Panc1 (cell line): ENCODE measurements at regions not wholly inside any gene's neighbourhood (a gene's known extent, or its start where the extent isn't known, plus 50 kb on each side); places are given as distances from the start of the nearest gene placed in this dataset.

Source experiments
- ATAC-seq: fragments of 200-7000 bp; cut with Tn5 transposase; 2 replicates; pipeline ENCODE4 v1.9.1; 2020; ENCODE audit warnings: mild to moderate bottlenecking, moderate library complexity
- BruUV-seq: library from RNA; stranded (reverse); fragments of 400-500 nt; replicated peaks from 2 replicates; lab custom pipeline; 2021; lab: Mats Ljungman, UMichigan
- CTCF ChIA-PET: fragments of 300-600 bp; sonication (Branson Sonifier 250); formaldehyde crosslinking; loops from one replicate; lab custom pipeline; 2022; ENCODE audit warnings: antibody characterized with exemption; lab: Charles Lee
- POLR2A ChIA-PET: fragments of 300-600 bp; sonication (Branson Sonifier 250); formaldehyde crosslinking; loops from one replicate; lab custom pipeline; 2022; ENCODE audit warnings: antibody characterized with exemption; lab: Charles Lee
- DNase-seq: peaks from one replicate; pipeline ENCODE4 v3.0.0-alpha.2; 2010; ENCODE audit warnings: low read depth, low spot score
- H3K27ac ChIP-seq: 2 replicates; pipeline ENCODE4 v1.5.1; 2011; ENCODE audit warnings: mild to moderate bottlenecking, low read length, inconsistent platforms
- H3K27me3 ChIP-seq: fragments of 200-500 bp; sonication (Bioruptor generic); 2 replicates; pipeline ENCODE4 v1.6.0; 2014; ENCODE audit warnings: low read length, inconsistent platforms; ENCODE audit not compliant: control insufficient read depth, insufficient read depth
- H3K36me3 ChIP-seq: fragments of 200-500 bp; sonication (Bioruptor generic); 2 replicates; pipeline ENCODE4 v1.5.1; 2014; ENCODE audit warnings: inconsistent platforms, mild to moderate bottlenecking, low read length, moderate library complexity; ENCODE audit not compliant: control insufficient read depth, insufficient read depth
- H3K4me1 ChIP-seq: 2 replicates; pipeline ENCODE4 v1.5.1; 2011; ENCODE audit warnings: inconsistent platforms, mild to moderate bottlenecking, low read length, moderate library complexity; ENCODE audit not compliant: control insufficient read depth, insufficient read depth
- H3K4me3 ChIP-seq, 2 experiments: 2 replicates each; pipeline ENCODE4 v1.5.1; 2011 to 2012; ENCODE audit warnings: low read depth in 2 of 2, low read length in 2 of 2, mild to moderate bottlenecking in 2 of 2, inconsistent platforms in 1 of 2, moderate library complexity in 1 of 2
- H3K9me3 ChIP-seq: fragments of 200-500 bp; sonication (Bioruptor generic); 2 replicates; pipeline ENCODE4 v1.5.1; 2014; ENCODE audit warnings: low read depth, mild to moderate bottlenecking, inconsistent platforms, low read length, moderate library complexity; ENCODE audit not compliant: control insufficient read depth, insufficient read depth
- POLR2AphosphoS5 ChIP-seq: IDR thresholded peaks from 2 replicates; pipeline ENCODE4 v1.6.1; 2012; ENCODE audit warnings: mild to moderate bottlenecking, low read depth, low read length, moderate library complexity
- SIN3A ChIP-seq: IDR thresholded peaks from 2 replicates; pipeline ENCODE4 v1.6.1; 2012; ENCODE audit warnings: low read depth, mild to moderate bottlenecking, low read length, moderate library complexity, borderline replicate concordance; ENCODE audit not compliant: insufficient read depth
- TCF7L2 ChIP-seq: IDR thresholded peaks from 2 replicates; pipeline ENCODE4 v1.6.1; 2011; ENCODE audit warnings: mild to moderate bottlenecking, low read depth, low read length, inconsistent platforms
- in situ Hi-C: cut with HindIII; loops from 2 replicates; pipeline ENCODE4 v1.10.0; 2016; ENCODE audit warnings: low sequenced_read_pairs, low pct_unique_long_range_greater_than_20kb
- intact Hi-C: fragments of 100-400 bp; cut with micrococcal nuclease; formaldehyde crosslinking; loops from one replicate; pipeline ENCODE4 v1.10.0; 2022; ENCODE audit not compliant: unreplicated experiment
- TF ChIP-seq, protein P1 (sequence below), 2 experiments: IDR thresholded peaks; 2 replicates each; pipeline ENCODE4 v1.6.1; 2011 to 2012; ENCODE audit warnings: low read depth in 2 of 2, control low read depth in 1 of 2, low read length in 1 of 2, mild to moderate bottlenecking in 1 of 2, moderate library complexity in 1 of 2; ENCODE audit not compliant: insufficient read depth in 1 of 2
- TF ChIP-seq, protein P2 (sequence below): fragments of 450-650 bp; IDR thresholded peaks from 2 replicates; pipeline ENCODE4 v1.5.1; 2017; ENCODE audit warnings: mild to moderate bottlenecking

DNA sequence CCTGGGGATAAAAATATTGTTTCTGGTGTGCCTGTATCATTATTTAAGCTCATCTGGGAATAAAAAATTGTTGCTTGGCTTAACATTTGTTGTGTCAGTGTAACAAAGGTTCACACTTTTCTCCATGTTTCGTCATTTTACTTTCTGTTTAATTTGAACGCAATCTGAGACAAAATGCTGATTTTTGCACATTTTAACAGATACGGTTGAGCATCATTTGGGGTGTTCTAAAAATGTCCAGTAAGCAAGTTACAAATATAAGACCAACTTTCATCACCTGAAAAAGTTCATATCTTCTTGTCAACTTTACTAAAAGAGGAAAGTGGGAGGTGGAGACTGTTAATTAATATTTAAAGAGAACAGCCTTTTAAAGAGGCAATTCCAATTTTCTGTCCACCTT is 134.8 kb upstream of the CNTN4 start:
- TF ChIP-seq, protein P1, sequence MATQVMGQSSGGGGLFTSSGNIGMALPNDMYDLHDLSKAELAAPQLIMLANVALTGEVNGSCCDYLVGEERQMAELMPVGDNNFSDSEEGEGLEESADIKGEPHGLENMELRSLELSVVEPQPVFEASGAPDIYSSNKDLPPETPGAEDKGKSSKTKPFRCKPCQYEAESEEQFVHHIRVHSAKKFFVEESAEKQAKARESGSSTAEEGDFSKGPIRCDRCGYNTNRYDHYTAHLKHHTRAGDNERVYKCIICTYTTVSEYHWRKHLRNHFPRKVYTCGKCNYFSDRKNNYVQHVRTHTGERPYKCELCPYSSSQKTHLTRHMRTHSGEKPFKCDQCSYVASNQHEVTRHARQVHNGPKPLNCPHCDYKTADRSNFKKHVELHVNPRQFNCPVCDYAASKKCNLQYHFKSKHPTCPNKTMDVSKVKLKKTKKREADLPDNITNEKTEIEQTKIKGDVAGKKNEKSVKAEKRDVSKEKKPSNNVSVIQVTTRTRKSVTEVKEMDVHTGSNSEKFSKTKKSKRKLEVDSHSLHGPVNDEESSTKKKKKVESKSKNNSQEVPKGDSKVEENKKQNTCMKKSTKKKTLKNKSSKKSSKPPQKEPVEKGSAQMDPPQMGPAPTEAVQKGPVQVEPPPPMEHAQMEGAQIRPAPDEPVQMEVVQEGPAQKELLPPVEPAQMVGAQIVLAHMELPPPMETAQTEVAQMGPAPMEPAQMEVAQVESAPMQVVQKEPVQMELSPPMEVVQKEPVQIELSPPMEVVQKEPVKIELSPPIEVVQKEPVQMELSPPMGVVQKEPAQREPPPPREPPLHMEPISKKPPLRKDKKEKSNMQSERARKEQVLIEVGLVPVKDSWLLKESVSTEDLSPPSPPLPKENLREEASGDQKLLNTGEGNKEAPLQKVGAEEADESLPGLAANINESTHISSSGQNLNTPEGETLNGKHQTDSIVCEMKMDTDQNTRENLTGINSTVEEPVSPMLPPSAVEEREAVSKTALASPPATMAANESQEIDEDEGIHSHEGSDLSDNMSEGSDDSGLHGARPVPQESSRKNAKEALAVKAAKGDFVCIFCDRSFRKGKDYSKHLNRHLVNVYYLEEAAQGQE (IDR thresholded peaks at IDR 0.05; ENCODE audit: insufficient read depth in 1 of 2, low read depth in 2 of 2, low read length in 1 of 2): no peak
- TF ChIP-seq TCF7L2: no peak
- TF ChIP-seq, protein P2, sequence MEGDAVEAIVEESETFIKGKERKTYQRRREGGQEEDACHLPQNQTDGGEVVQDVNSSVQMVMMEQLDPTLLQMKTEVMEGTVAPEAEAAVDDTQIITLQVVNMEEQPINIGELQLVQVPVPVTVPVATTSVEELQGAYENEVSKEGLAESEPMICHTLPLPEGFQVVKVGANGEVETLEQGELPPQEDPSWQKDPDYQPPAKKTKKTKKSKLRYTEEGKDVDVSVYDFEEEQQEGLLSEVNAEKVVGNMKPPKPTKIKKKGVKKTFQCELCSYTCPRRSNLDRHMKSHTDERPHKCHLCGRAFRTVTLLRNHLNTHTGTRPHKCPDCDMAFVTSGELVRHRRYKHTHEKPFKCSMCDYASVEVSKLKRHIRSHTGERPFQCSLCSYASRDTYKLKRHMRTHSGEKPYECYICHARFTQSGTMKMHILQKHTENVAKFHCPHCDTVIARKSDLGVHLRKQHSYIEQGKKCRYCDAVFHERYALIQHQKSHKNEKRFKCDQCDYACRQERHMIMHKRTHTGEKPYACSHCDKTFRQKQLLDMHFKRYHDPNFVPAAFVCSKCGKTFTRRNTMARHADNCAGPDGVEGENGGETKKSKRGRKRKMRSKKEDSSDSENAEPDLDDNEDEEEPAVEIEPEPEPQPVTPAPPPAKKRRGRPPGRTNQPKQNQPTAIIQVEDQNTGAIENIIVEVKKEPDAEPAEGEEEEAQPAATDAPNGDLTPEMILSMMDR: no peak
- TF ChIP-seq POLR2AphosphoS5: no peak
- no peak for TF ChIP-seq SIN3A
- no peaks in the 10 kb centered on the region for H3K9me3 ChIP-seq

DNA sequence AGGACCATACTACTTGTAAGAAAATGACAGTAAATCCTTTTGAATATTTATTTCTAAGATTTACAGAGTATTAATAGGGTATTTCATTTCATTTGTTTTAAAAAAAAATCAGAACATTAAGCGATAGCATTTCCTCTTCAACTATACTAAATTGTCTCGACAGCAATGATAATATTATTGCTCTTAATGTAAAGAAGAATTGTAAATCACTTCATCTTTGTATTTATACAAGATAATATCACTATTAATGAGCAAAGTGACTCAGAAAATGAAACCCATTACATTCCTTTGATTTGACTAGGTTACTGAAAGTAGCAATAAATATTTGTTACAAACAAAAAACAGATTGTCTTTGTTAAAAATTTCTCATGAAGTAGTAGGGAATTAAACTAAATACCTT is 131.1 kb upstream of the CNTN4 start:
- Histone ChIP-seq H3K27ac (no peak overlapping the region), H3K4me3 (no peak overlapping the region), H3K4me1 (no peaks in the 10 kb centered on the region), H3K27me3 (no peaks in the 10 kb centered on the region), H3K36me3 (no peaks in the 10 kb centered on the region), H3K9me3 (no peaks in the 10 kb centered on the region)
- CTCF ChIA-PET: no interaction called here
- DNase-seq (no peak), ATAC-seq (no peak)
- no TSS peak for BruUV-seq
- in situ Hi-C loops (no loop called here), intact Hi-C loops (no loop called here)
- POLR2A ChIA-PET: no interaction called here
- TF ChIP-seq POLR2AphosphoS5 (no peak), TCF7L2 (no peak), SIN3A (no peak)
- TF ChIP-seq, protein P1 (IDR thresholded peaks at IDR 0.05; ENCODE audit: insufficient read depth in 1 of 2, low read depth in 2 of 2, low read length in 1 of 2): no peak
- TF ChIP-seq, protein P2: no peak

More for the DNA sequence above, 134.8 kb upstream of the CNTN4 start:
- Histone ChIP-seq H3K36me3 (no peaks in the 10 kb centered on the region), H3K4me3 (no peak overlapping the region), H3K27me3 (no peaks in the 10 kb centered on the region), H3K4me1 (no peaks in the 10 kb centered on the region), H3K27ac (no peak overlapping the region)
- no peak for DNase-seq
- CTCF ChIA-PET: no interaction called here
- in situ Hi-C loops (no loop called here), intact Hi-C loops (no loop called here)
- POLR2A ChIA-PET: no interaction called here
- no TSS peak for BruUV-seq
- no peak for ATAC-seq
